ENCODE measurements at regions not wholly inside any gene's neighbourhood (a gene's known extent, or its start where the extent isn't known, plus 50 kb on each side); places are given as distances from the start of the nearest gene placed in this dataset.

DNA sequence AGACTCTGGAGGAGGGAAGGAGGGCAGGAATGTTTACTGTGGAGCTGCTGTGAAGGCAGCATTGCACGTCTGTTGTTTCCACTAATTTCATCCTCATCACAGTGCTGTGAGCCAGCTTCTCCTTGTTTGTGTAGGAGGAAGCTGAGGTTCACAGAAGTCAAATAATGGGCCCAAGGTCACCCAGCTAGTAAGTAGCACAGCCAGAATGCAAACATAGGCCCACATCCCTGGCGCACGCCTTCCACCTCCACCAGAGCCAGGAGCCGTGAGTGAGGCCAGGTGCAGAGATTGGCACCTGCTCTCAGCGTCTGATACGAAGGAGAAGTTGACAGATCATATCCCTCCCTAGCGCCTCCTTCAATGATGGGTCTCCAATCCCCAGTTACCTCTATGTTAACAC lies 93.6 kb downstream of the HTR5A start:
- Histone ChIP-seq H3K4me1 (ENCODE audit: control insufficient read depth, insufficient read depth, low read length) (no peaks in the 10 kb centered on the region), H3K4me3 (ENCODE audit: low read length) (no peak overlapping the region), H3K36me3 (ENCODE audit: control insufficient read depth, insufficient read depth, low read length) (no peaks in the 10 kb centered on the region), H3K27ac (ENCODE audit: low read length) (no peak overlapping the region), H3K9me3 (ENCODE audit: control insufficient read depth, low read depth, low read length) (no peaks in the 10 kb centered on the region), H3K27me3 (ENCODE audit: control insufficient read depth, insufficient read depth, low read length) (peaks cover 4% of the 10 kb centered on the region)
- no CpG with 5 or more reads among the region's 7 CpGs for WGBS (ENCODE audit: insufficient coverage, low lambda C conversion rate)
- no peak for DNase-seq

DNA sequence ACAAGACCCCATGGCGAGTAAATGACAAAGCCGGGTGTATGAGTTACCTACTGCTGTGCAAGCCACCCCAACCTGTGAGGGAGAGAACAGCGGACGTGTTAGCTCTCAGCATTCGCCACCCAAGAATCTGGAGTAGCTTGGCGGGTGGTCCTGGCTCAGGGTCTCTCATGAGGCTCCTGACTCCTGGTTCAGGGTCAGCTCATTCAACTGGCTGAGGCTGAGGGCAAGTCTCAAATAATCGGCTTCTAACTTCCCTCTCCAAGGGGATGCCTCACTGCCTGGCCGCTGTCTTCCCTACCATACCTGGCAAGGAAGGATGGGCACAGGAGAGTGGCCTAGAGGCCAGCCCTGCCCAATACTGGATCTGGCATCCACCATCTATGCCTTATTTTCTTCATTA lies 94.2 kb downstream of the HTR5A start:
- Histone ChIP-seq H3K4me1 (ENCODE audit: control insufficient read depth, insufficient read depth, low read length) (no peaks in the 10 kb centered on the region), H3K27me3 (ENCODE audit: control insufficient read depth, insufficient read depth, low read length) (peaks cover 4% of the 10 kb centered on the region)

DNA sequence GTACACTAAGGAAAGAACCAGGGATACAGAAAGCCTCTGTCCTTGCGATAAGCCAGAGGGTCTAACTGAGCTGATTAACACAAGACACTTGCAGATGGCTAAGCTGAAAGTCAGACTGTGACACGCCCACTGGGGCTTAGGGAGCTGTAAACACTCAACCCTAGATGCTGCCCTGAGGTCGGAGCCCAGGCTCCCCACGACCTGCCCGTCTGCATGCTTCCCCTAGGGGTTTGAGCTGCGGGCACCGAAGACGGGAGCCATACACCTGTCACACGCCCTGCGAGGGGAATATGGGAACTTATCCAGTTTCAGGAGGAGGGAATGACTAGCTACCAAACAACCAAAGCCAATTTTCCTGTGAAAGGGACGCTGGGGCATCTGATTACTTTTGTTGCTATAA lies 96.0 kb downstream of the HTR5A start:
- H3K4me1 ChIP-seq (ENCODE audit: control insufficient read depth, insufficient read depth, low read length): no peaks in the 10 kb centered on the region
- no peaks in the 10 kb centered on the region for H3K36me3 ChIP-seq (ENCODE audit: control insufficient read depth, insufficient read depth, low read length)
- DNase-seq: no peak
- H3K27ac ChIP-seq (ENCODE audit: low read length): no peak overlapping the region
- H3K4me3 ChIP-seq (ENCODE audit: low read length): no peak overlapping the region
- WGBS (ENCODE audit: insufficient coverage, low lambda C conversion rate): no CpG with 5 or more reads among the region's 11 CpGs
- H3K27me3 ChIP-seq (ENCODE audit: control insufficient read depth, insufficient read depth, low read length): peaks cover under 1% of the 10 kb centered on the region
- H3K9me3 ChIP-seq (ENCODE audit: control insufficient read depth, low read depth, low read length): no peaks in the 10 kb centered on the region

More for the DNA sequence above, 94.2 kb downstream of the HTR5A start:
- DNase-seq: no peak
- Histone ChIP-seq H3K9me3 (ENCODE audit: control insufficient read depth, low read depth, low read length) (no peaks in the 10 kb centered on the region), H3K4me3 (ENCODE audit: low read length) (no peak overlapping the region), H3K36me3 (ENCODE audit: control insufficient read depth, insufficient read depth, low read length) (no peaks in the 10 kb centered on the region), H3K27ac (ENCODE audit: low read length) (no peak overlapping the region)
- WGBS (ENCODE audit: insufficient coverage, low lambda C conversion rate): no CpG with 5 or more reads among the region's 8 CpGs

DNA sequence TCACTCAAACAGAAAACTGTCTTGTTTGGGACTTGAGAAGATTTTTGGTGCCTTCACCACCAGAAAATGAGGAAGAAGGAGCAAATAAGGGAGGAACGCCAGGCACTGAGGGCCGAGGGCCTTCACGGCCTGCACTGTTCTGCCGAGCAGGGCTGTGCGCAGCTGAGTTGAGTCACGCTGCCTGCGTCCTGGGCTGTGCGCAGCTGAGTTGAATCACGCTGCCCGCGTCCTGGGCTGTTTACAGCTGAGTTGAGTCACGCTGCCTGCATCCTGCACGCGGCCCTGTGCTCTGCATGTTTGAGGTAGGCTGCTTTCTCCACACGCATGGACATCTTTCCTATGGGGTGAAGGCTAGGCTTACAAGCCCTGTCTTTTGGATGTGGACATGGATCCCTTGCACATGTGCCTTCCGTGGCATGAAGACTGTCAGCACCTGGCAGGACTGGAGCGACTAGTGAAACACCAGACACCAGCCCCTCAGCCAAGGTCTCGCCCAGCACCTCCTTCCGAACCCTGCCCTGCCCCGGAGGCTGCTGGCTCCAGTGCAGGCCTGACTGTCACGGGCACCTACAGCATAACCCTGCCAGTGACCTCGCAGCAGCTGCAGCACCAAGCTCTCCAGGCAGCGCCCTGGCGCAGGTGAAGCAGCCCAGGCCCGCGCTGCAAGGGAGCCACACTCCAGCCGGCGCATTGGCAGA lies 96.7 kb downstream of the HTR5A start:
- H3K27me3 ChIP-seq (ENCODE audit: control insufficient read depth, insufficient read depth, low read length): no peaks in the 10 kb centered on the region
- no peaks in the 10 kb centered on the region for H3K36me3 ChIP-seq (ENCODE audit: control insufficient read depth, insufficient read depth, low read length)
- no peaks in the 10 kb centered on the region for H3K9me3 ChIP-seq (ENCODE audit: control insufficient read depth, low read depth, low read length)
- no peak for DNase-seq
- H3K27ac ChIP-seq (ENCODE audit: low read length): no peak overlapping the region
- no peak overlapping the region for H3K4me3 ChIP-seq (ENCODE audit: low read length)
- no peaks in the 10 kb centered on the region for H3K4me1 ChIP-seq (ENCODE audit: control insufficient read depth, insufficient read depth, low read length)
- WGBS (ENCODE audit: insufficient coverage, low lambda C conversion rate): no CpG with 5 or more reads among the region's 28 CpGs

DNA sequence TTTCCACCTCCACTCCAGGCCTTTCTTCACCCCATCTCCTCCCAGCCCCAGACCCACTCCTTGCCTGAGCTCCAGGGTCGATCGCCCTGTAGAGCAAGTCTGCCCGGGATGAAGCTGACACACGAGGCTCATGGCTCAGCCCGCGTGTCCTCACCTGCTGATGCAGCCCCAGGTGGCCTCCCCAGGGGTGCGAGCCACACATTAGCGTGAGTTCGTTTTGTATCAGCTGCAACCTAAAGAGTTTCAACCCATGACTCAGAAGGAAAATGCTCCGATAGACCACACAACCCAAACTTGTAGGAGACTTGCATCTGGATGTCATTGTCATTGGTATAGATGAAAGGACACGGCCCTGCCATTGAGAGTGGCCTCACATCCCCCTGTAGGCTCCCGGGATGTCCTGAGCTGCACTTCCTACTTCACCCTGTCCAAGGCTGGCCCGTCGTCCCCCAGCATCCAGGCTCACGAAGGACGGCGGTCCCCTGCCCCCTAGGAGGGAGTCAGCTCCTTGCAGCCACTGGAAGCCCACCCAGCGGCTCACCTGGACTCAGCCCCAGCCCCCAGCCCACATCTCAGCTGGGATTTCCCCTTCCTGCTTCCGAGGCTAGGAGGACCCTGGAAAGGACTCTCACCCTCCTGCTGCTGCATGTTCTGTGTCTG lies 97.7 kb downstream of the HTR5A start:
- no peak for DNase-seq
- H3K9me3 ChIP-seq (ENCODE audit: control insufficient read depth, low read depth, low read length): no peaks in the 10 kb centered on the region
- no CpG with 5 or more reads among the region's 19 CpGs for WGBS (ENCODE audit: insufficient coverage, low lambda C conversion rate)
- H3K36me3 ChIP-seq (ENCODE audit: control insufficient read depth, insufficient read depth, low read length): no peaks in the 10 kb centered on the region
- H3K27ac ChIP-seq (ENCODE audit: low read length): no peak overlapping the region
- no peaks in the 10 kb centered on the region for H3K4me1 ChIP-seq (ENCODE audit: control insufficient read depth, insufficient read depth, low read length)
- no peak overlapping the region for H3K4me3 ChIP-seq (ENCODE audit: low read length)
- H3K27me3 ChIP-seq (ENCODE audit: control insufficient read depth, insufficient read depth, low read length): no peaks in the 10 kb centered on the region

DNA sequence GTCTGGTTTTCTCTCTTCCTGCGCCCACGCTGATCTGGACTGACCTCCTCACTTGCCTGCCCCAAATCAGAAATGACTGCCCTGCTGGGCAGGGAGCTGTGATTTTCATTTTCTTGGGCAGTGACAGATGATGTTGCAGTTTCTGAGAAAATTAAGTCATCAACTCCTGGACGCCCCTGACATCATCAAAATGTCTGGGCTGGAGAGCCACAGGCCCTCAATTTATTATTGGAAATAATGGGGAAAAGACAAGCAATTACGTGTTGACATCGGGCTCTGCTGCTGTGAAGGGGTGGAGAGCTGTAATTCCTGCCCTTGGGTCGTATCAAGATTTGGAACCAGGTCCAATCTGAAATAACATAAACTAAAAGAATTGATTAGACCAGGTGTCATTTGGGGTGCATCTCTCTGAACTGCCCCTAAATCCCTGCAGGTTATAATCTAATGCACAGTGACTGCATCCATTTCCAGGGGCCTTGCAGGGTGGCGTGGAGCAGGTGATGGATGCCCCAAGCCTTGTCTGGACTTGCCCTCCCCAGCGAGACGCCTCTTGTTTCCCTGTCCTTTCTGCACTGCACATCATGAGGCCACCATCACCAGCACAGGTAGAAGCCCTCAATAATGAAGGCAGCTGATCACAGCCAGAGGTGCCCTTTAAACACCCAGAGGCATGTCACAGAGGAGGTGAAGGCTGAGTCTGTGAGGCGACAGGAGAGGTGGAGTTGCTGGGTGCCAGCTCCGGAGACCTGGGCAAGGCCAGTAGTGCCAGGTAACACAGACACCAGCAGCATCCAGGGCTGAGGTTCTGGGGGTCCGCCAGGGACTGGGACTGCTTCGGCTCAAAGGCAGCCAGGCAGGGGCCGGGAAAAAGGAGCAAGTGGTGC lies 98.7 kb downstream of the HTR5A start:
- Histone ChIP-seq H3K9me3 (ENCODE audit: control insufficient read depth, low read depth, low read length) (no peaks in the 10 kb centered on the region), H3K27ac (ENCODE audit: low read length) (no peak overlapping the region), H3K4me1 (ENCODE audit: control insufficient read depth, insufficient read depth, low read length) (no peaks in the 10 kb centered on the region), H3K4me3 (ENCODE audit: low read length) (no peak overlapping the region), H3K27me3 (ENCODE audit: control insufficient read depth, insufficient read depth, low read length) (no peaks in the 10 kb centered on the region), H3K36me3 (ENCODE audit: control insufficient read depth, insufficient read depth, low read length) (no peaks in the 10 kb centered on the region)
- no peak for DNase-seq
- WGBS (ENCODE audit: insufficient coverage, low lambda C conversion rate): no CpG with 5 or more reads among the region's 14 CpGs

DNA sequence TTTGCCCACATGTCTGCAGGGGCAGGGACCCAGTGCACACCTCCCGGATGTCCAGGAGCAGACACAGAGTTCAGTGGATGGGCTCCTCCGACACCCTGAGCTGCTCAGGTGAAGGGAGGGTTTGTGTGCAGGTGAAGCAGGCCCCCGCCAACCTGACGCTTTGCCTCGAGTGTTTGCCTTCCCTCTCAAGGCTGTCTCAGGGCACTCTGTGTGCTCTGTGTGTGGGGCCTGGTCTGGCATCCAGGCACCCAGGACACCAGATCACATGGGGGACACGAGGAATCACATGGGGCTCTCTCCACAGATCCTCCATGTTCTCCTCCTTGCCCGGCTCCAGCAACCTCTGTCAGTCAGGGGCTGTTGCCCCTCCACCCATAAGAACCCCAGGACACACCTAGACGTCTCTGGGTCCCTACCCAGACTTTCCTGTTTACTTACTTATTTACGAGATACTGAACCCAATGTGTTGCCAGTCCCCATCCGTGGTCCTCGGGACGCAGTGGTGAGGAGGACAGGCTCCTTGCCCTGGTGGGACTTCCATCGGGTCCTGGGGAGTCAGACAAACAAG lies 99.5 kb downstream of the HTR5A start:
- no peak overlapping the region for H3K4me3 ChIP-seq (ENCODE audit: low read length)
- no peak overlapping the region for H3K27ac ChIP-seq (ENCODE audit: low read length)
- H3K4me1 ChIP-seq (ENCODE audit: control insufficient read depth, insufficient read depth, low read length): no peaks in the 10 kb centered on the region
- H3K27me3 ChIP-seq (ENCODE audit: control insufficient read depth, insufficient read depth, low read length): no peaks in the 10 kb centered on the region
- H3K9me3 ChIP-seq (ENCODE audit: control insufficient read depth, low read depth, low read length): no peaks in the 10 kb centered on the region
- DNase-seq: no peak
- H3K36me3 ChIP-seq (ENCODE audit: control insufficient read depth, insufficient read depth, low read length): no peaks in the 10 kb centered on the region
- WGBS (ENCODE audit: insufficient coverage, low lambda C conversion rate): no CpG with 5 or more reads among the region's 13 CpGs

DNA sequence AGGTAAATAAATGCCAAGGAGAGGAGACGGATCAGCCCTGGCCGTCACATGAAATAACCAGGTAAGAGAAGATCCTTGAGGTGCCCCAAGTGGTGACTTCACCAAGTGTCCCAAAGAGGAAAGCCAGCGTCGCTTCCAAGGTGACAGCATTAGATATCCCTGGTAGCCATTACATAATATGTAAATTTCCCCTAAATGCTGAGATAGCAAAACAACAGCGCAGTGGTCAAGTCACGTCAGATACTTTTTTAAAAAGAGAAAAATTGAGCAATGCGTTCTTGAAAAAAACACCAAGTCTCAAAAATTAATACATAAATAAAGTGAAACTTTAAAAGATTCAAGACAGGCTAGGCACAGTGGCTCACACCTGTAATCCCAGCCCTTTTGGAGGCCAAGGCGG lies 100.2 kb downstream of the HTR5A start:
- Histone ChIP-seq H3K27ac (ENCODE audit: low read length) (no peak overlapping the region), H3K36me3 (ENCODE audit: control insufficient read depth, insufficient read depth, low read length) (no peaks in the 10 kb centered on the region), H3K27me3 (ENCODE audit: control insufficient read depth, insufficient read depth, low read length) (no peaks in the 10 kb centered on the region), H3K9me3 (ENCODE audit: control insufficient read depth, low read depth, low read length) (no peaks in the 10 kb centered on the region), H3K4me1 (ENCODE audit: control insufficient read depth, insufficient read depth, low read length) (no peaks in the 10 kb centered on the region), H3K4me3 (ENCODE audit: low read length) (no peak overlapping the region)
- WGBS (ENCODE audit: insufficient coverage, low lambda C conversion rate): 89% methylated on average over 3 of the region's 8 CpGs
- no peak for DNase-seq

DNA sequence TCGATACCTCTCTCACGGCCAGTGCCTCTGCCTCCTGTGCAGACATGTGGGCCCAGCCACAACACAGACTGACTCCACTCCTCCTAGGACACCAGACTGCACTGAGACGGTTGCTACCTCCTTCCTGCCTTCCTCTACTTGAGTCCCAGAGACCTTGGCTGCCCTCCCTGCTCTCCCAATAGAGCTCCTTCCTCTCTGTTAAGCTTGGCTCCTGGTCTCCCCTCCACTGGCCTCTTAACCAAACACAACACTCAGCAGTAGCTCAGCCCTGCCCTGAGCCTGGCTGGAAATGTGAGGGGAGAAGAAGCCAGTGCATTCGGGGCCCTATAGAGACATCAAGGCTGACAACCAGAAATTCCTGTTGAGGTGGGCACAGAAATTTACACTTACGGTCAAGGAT lies 102.0 kb downstream of the HTR5A start:
- no peaks in the 10 kb centered on the region for H3K27me3 ChIP-seq (ENCODE audit: control insufficient read depth, insufficient read depth, low read length)
- H3K36me3 ChIP-seq (ENCODE audit: control insufficient read depth, insufficient read depth, low read length): no peaks in the 10 kb centered on the region
- no peaks in the 10 kb centered on the region for H3K9me3 ChIP-seq (ENCODE audit: control insufficient read depth, low read depth, low read length)
- H3K27ac ChIP-seq (ENCODE audit: low read length): no peak overlapping the region
- no peak for DNase-seq
- no peak overlapping the region for H3K4me3 ChIP-seq (ENCODE audit: low read length)
- H3K4me1 ChIP-seq (ENCODE audit: control insufficient read depth, insufficient read depth, low read length): no peaks in the 10 kb centered on the region
- WGBS (ENCODE audit: insufficient coverage, low lambda C conversion rate): no CpG with 5 or more reads among the region's 5 CpGs

DNA sequence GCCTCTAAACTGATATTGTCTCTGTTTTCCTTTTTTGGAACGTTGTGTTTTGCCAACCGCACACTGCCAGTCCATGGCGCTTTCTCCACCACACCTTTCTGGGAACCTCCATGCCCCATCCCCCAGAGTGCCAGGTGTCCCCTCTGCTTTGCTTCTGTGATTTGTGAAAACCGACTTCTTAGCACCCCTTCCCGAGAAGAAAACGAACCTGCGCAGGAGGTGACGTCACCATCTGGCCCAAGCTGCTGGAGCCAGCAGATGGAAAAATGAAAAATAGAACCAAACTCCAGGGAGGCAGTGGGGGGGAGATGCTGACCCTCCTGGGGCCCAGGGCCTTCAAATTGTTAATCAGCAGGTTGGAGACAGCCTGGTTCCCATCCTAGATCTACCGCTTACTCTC lies 103.8 kb downstream of the HTR5A start:
- Histone ChIP-seq H3K9me3 (ENCODE audit: control insufficient read depth, low read depth, low read length) (no peaks in the 10 kb centered on the region), H3K4me3 (ENCODE audit: low read length) (no peak overlapping the region), H3K36me3 (ENCODE audit: control insufficient read depth, insufficient read depth, low read length) (no peaks in the 10 kb centered on the region), H3K27ac (ENCODE audit: low read length) (no peak overlapping the region), H3K27me3 (ENCODE audit: control insufficient read depth, insufficient read depth, low read length) (no peaks in the 10 kb centered on the region), H3K4me1 (ENCODE audit: control insufficient read depth, insufficient read depth, low read length) (no peaks in the 10 kb centered on the region)
- 100% methylated on average over 3 of the region's 9 CpGs for WGBS (ENCODE audit: insufficient coverage, low lambda C conversion rate)
- DNase-seq: no peak
